ENCODE measurements at regions not wholly inside any gene's neighbourhood (a gene's known extent, or its start where the extent isn't known, plus 50 kb on each side); places are given as distances from the start of the nearest gene placed in this dataset.
A peak's percentile ranks its signal among the peaks of the same experiment; 100 is the strongest.

DNA sequence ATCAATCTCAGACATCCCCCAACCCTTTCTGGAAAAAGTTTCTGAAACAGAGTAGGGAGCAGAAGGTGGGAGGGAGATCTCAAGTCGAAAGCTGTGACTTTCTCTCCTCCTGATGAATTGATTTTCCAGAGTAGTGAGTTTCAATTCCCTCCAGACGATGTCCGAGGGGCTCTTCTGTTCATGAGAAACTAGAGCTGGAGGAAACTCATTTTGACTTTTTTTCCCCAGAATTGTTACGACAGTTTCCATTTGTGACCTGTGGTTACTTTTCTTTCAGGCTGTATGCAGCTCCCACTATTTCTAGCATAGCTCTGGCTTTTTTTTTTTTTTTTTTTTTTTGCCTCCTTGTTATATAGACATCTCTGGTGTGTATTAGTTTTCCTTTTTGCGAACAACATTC lies 422.1 kb upstream of the SALL1 start (continued):
- TF ChIP-seq ZNF331 (CRISPR knock-in tag; IDR thresholded peaks at IDR 0.05; ENCODE audit: low read depth) (no peak), STAT1 (IDR thresholded peaks at IDR 0.05; ENCODE audit: unreplicated experiment) (no peak), POLR2AphosphoS5 (IDR thresholded peaks at IDR 0.05; ENCODE audit: low read depth) (no peak)
- TF ChIP-seq, protein P1, sequence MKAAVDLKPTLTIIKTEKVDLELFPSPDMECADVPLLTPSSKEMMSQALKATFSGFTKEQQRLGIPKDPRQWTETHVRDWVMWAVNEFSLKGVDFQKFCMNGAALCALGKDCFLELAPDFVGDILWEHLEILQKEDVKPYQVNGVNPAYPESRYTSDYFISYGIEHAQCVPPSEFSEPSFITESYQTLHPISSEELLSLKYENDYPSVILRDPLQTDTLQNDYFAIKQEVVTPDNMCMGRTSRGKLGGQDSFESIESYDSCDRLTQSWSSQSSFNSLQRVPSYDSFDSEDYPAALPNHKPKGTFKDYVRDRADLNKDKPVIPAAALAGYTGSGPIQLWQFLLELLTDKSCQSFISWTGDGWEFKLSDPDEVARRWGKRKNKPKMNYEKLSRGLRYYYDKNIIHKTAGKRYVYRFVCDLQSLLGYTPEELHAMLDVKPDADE (IDR thresholded peaks at IDR 0.05), result no peak

DNA sequence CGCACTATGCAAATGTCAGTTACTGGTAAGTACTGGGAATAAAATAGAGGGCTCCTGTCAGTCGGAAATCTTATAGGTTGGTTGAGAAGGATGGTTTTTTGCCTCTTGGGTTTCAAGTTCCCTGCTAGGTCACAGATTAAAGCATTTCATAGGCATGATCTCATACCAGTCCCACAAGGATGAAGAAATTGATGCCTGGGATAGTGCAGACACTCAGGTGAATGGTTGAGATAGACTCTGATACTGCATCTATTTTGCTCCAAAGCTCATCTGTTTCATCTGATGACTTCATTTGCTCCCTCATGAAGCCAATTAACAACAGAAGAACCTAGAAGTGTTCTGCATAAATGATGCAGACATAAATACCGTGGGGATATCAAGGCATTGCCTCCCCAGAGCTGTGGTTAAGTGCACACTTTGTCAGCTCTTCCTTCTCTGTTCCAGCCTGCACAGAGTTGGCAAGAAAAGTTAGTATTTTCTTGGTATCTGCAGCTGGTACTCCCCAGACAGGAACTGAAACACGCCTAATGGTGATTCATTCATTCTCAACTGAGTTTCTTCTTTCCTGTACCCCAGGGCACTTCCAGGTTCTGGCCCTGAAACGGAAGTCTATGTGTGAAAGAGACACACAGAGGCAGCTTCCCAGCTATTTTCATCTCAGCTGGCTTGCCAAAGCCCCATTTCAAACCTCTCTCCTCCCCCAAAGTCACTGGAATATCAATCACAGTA lies 418.3 kb upstream of the SALL1 start:
- Histone ChIP-seq H3K4me2 (no peak overlapping the region), H3K79me2 (replicated peaks; ENCODE audit: insufficient read depth) (no peaks in the 10 kb centered on the region), H3K36me3 (ENCODE audit: insufficient read depth) (no peaks in the 10 kb centered on the region), H3K4me1 (ENCODE audit: insufficient read depth) (no peaks in the 10 kb centered on the region), H3K27me3 (ENCODE audit: insufficient read depth) (no peaks in the 10 kb centered on the region), H3F3A (replicated peaks; ENCODE audit: low read depth) (no peaks in the 10 kb centered on the region), H2AFZ (peak overlapping the region; percentile 75; the same call in 1 of the 2 replicates), H4K20me1 (replicated peaks; ENCODE audit: insufficient read depth) (no peaks in the 10 kb centered on the region; the same call in 1 of the 2 replicates), H3K4me3 (no peak overlapping the region), H3K9me2 (ENCODE audit: insufficient read depth) (peaks cover 7% of the 10 kb centered on the region; the same call in 1 of the 2 replicates), H3K27ac (ENCODE audit: low read depth) (no peak overlapping the region)
- Mint-ChIP-seq H3K27ac (no peak overlapping the region), H3K9me3 (peaks cover 5% of the 10 kb centered on the region; the same call in 2 of the 3 replicates), H3K36me3 (ENCODE audit: low read depth) (peaks cover 7% of the 10 kb centered on the region; the same call in 2 of the 3 replicates), H3K4me1 (peaks cover 4% of the 10 kb centered on the region; the same call in 2 of the 3 replicates), H3K4me3 (no peak overlapping the region), H3K27me3 (ENCODE audit: insufficient read depth, low read depth, poor library complexity) (no peaks in the 10 kb centered on the region)
- ATAC-seq (no peak), DNase-seq (ENCODE audit: low spot score) (no peak)
- TF ChIP-seq EZH2phosphoT487 (IDR thresholded peaks at IDR 0.05; ENCODE audit: unreplicated experiment), result no peak
- TF ChIP-seq, protein P1 (IDR thresholded peaks at IDR 0.05), result no peak
- TF ChIP-seq, protein P2, sequence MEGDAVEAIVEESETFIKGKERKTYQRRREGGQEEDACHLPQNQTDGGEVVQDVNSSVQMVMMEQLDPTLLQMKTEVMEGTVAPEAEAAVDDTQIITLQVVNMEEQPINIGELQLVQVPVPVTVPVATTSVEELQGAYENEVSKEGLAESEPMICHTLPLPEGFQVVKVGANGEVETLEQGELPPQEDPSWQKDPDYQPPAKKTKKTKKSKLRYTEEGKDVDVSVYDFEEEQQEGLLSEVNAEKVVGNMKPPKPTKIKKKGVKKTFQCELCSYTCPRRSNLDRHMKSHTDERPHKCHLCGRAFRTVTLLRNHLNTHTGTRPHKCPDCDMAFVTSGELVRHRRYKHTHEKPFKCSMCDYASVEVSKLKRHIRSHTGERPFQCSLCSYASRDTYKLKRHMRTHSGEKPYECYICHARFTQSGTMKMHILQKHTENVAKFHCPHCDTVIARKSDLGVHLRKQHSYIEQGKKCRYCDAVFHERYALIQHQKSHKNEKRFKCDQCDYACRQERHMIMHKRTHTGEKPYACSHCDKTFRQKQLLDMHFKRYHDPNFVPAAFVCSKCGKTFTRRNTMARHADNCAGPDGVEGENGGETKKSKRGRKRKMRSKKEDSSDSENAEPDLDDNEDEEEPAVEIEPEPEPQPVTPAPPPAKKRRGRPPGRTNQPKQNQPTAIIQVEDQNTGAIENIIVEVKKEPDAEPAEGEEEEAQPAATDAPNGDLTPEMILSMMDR (conservative IDR thresholded peaks at IDR 0.05; ENCODE audit: low read depth in 2 of 2), result no peak
- TF ChIP-seq NANOG (IDR thresholded peaks at IDR 0.05; ENCODE audit: borderline replicate concordance), result no peak
- no peak for TF ChIP-seq ZNF114 (CRISPR knock-in tag; IDR thresholded peaks at IDR 0.05)
- TF ChIP-seq EZH2 (IDR thresholded peaks at IDR 0.05; ENCODE audit: low read depth, unreplicated experiment), result no peak
- no peak for TF ChIP-seq STAT1 (IDR thresholded peaks at IDR 0.05; ENCODE audit: unreplicated experiment)
- TF ChIP-seq, protein P3, sequence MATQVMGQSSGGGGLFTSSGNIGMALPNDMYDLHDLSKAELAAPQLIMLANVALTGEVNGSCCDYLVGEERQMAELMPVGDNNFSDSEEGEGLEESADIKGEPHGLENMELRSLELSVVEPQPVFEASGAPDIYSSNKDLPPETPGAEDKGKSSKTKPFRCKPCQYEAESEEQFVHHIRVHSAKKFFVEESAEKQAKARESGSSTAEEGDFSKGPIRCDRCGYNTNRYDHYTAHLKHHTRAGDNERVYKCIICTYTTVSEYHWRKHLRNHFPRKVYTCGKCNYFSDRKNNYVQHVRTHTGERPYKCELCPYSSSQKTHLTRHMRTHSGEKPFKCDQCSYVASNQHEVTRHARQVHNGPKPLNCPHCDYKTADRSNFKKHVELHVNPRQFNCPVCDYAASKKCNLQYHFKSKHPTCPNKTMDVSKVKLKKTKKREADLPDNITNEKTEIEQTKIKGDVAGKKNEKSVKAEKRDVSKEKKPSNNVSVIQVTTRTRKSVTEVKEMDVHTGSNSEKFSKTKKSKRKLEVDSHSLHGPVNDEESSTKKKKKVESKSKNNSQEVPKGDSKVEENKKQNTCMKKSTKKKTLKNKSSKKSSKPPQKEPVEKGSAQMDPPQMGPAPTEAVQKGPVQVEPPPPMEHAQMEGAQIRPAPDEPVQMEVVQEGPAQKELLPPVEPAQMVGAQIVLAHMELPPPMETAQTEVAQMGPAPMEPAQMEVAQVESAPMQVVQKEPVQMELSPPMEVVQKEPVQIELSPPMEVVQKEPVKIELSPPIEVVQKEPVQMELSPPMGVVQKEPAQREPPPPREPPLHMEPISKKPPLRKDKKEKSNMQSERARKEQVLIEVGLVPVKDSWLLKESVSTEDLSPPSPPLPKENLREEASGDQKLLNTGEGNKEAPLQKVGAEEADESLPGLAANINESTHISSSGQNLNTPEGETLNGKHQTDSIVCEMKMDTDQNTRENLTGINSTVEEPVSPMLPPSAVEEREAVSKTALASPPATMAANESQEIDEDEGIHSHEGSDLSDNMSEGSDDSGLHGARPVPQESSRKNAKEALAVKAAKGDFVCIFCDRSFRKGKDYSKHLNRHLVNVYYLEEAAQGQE (IDR thresholded peaks at IDR 0.05; ENCODE audit: unreplicated experiment), result no peak
